Astrocyte (in vitro differentiated cells and primary cell): ENCODE measurements at regions not wholly inside any gene's neighbourhood (a gene's known extent, or its start where the extent isn't known, plus 50 kb on each side); places are given as distances from the start of the nearest gene placed in this dataset.

Experiments used
- CTCF ChIP-seq: IDR thresholded peaks from 2 replicates; pipeline ENCODE4 v1.5.1; 2011; ENCODE audit warnings: low read depth, mild to moderate bottlenecking, inconsistent platforms, low read length, moderate library complexity; ENCODE audit not compliant: insufficient read depth
- EZH2 ChIP-seq: IDR thresholded peaks from 2 replicates; pipeline ENCODE4 v1.6.1; 2012; ENCODE audit warnings: mild to moderate bottlenecking, low read length, inconsistent platforms; ENCODE audit not compliant: insufficient read depth

GRCh38 chr2:186276909-186277308 lies 209.2 kb upstream of the ZC3H15 start:
- no peak for TF ChIP-seq CTCF
- no peak for TF ChIP-seq EZH2
